Body of pancreas (tissue), 4 donors: ENCODE measurements at regions not wholly inside any gene's neighbourhood (a gene's known extent, or its start where the extent isn't known, plus 50 kb on each side); places are given as distances from the start of the nearest gene placed in this dataset.

Source experiments
- ATAC-seq: fragments of 150-250 bp; one replicate; pipeline ENCODE4 v1.9.1; 2016
- DNase-seq, 4 donors: peaks; one replicate each; pipeline ENCODE4 v3.0.0-alpha.2; 2019
- H3K27ac ChIP-seq, 4 donors: fragments of 200-600 bp; sonication (generic); 1 replicate in 3 of 4; 2 replicates in 1 of 4; pipeline versions ENCODE4 v1.5.1 to v1.6.1; 2016 to 2019; ENCODE audit warnings: mild to moderate bottlenecking in 1 of 4, mixed read lengths in 1 of 4, moderate library complexity in 1 of 4
- H3K27me3 ChIP-seq, 2 donors: fragments of 200-600 bp; sonication (generic); one replicate each; pipeline ENCODE4 v1.6.0; 2016; ENCODE audit warnings: mild to moderate bottlenecking in 1 of 2
- H3K36me3 ChIP-seq, 2 donors: fragments of 200-600 bp; sonication (generic); replicated peaks in 1 of 2; 2 replicates each; pipeline ENCODE4 v1.5.1; 2016; ENCODE audit warnings: low read depth in 2 of 2; ENCODE audit not compliant: insufficient read depth in 1 of 2
- H3K4me1 ChIP-seq: fragments of 200-600 bp; sonication (generic); one replicate; pipeline ENCODE4 v1.6.0; 2016
- H3K4me3 ChIP-seq, 2 donors: fragments of 200-600 bp; sonication (generic); 1 replicate in 1 of 2; 2 replicates in 1 of 2; pipeline ENCODE4 v1.5.1; 2016 to 2019
- H3K9me3 ChIP-seq, 3 donors: fragments of 200-600 bp; sonication (generic); 1 replicate in 2 of 3; 2 replicates in 1 of 3; pipeline ENCODE4 v1.5.1; 2016
- CTCF ChIP-seq, 7 experiments: fragments of 450-650 bp in 4 of 7; fragments of 200-600 bp in 3 of 7; sonication (generic) in 3 of 7; IDR thresholded peaks; one replicate each; pipeline ENCODE4 v1.5.1; 2016 to 2019; ENCODE audit warnings: antibody characterized with exemption in 7 of 7
- POLR2A ChIP-seq, 3 donors: fragments of 450-650 bp; IDR thresholded peaks; one replicate each; pipeline ENCODE4 v1.6.1; 2016; ENCODE audit warnings: antibody characterized with exemption in 3 of 3, mild to moderate bottlenecking in 2 of 3
- WGBS, 2 donors: methylation state at CpG; one replicate each; pipeline ENCODE4 v1.1.5; 2017; 5-methylcytosine and 5-hydroxymethylcytosine counted together
- intact Hi-C: fragments of 100-400 bp; cut with DNase I; formaldehyde crosslinking; loops from one replicate; pipeline ENCODE4 v1.15.1; 2023

GRCh38 chr7:112897839-112898431 lies 107.7 kb upstream of the TMEM168 start:
- no peak overlapping the region for H3K4me3 ChIP-seq
- intact Hi-C loops, result no loop called here
- H3K4me1 ChIP-seq, result peaks cover 10% of the 10 kb centered on the region
- peaks cover 0 to 8% of the 10 kb centered on the region in 2 donors for H3K36me3 ChIP-seq
- H3K27me3 ChIP-seq, result no peaks in the 10 kb centered on the region
- DNase-seq (no peak), ATAC-seq (no peak)
- no peak for TF ChIP-seq CTCF (IDR thresholded peaks at IDR 0.05)
- TF ChIP-seq POLR2A (IDR thresholded peaks at IDR 0.05), result no peak
- WGBS, 2 donors, result 88 to 93% methylated on average over 2 of the region's 2 CpGs
- H3K9me3 ChIP-seq, result no peaks in the 10 kb centered on the region
- H3K27ac ChIP-seq, result no peak overlapping the region

GRCh38 chr7:112896026-112896601 lies 105.9 kb upstream of the TMEM168 start:
- peaks cover 10% of the 10 kb centered on the region for H3K4me1 ChIP-seq
- ATAC-seq (no peak), DNase-seq (no peak)
- no peak for TF ChIP-seq POLR2A (IDR thresholded peaks at IDR 0.05)
- no peak for TF ChIP-seq CTCF (IDR thresholded peaks at IDR 0.05)
- H3K36me3 ChIP-seq, result peaks cover 0 to 8% of the 10 kb centered on the region in 2 donors
- H3K9me3 ChIP-seq, result no peaks in the 10 kb centered on the region
- no peaks in the 10 kb centered on the region for H3K27me3 ChIP-seq
- intact Hi-C loops, result no loop called here
- H3K27ac ChIP-seq, result no peak overlapping the region
- 96% methylated on average over 10 of the region's 10 CpGs for WGBS, 2 donors
- no peak overlapping the region for H3K4me3 ChIP-seq

GRCh38 chr7:112892263-112892662 lies 102.1 kb upstream of the TMEM168 start:
- ATAC-seq (peak; percentile 60), DNase-seq (peak in 2 of 4 donors; percentile 16 to 29)
- no peaks in the 10 kb centered on the region for H3K9me3 ChIP-seq
- no peaks in the 10 kb centered on the region for H3K27me3 ChIP-seq
- 68 to 75% methylated on average over 2 of the region's 2 CpGs for WGBS, 2 donors
- no peak overlapping the region for H3K4me3 ChIP-seq
- H3K4me1 ChIP-seq, result no peaks in the 10 kb centered on the region
- peaks cover 0 to 8% of the 10 kb centered on the region in 2 donors for H3K36me3 ChIP-seq
- TF ChIP-seq POLR2A (IDR thresholded peaks at IDR 0.05) (no peak), CTCF (IDR thresholded peaks at IDR 0.05) (no peak)
- intact Hi-C loops, result no loop called here
- no peak overlapping the region for H3K27ac ChIP-seq

GRCh38 chr7:112891698-112892097 lies 101.5 kb upstream of the TMEM168 start:
- ATAC-seq (no peak), DNase-seq (no peak)
- no peak for TF ChIP-seq CTCF (IDR thresholded peaks at IDR 0.05)
- Histone ChIP-seq H3K27ac (no peak overlapping the region), H3K36me3 (peaks cover 0 to 8% of the 10 kb centered on the region in 2 donors), H3K9me3 (no peaks in the 10 kb centered on the region), H3K4me1 (no peaks in the 10 kb centered on the region), H3K27me3 (no peaks in the 10 kb centered on the region), H3K4me3 (no peak overlapping the region)
- intact Hi-C loops, result no loop called here

GRCh38 chr7:112889834-112890438 lies 99.7 kb upstream of the TMEM168 start:
- intact Hi-C loops, result no loop called here
- Histone ChIP-seq H3K36me3 (peaks cover 0 to 8% of the 10 kb centered on the region in 2 donors), H3K27ac (no peak overlapping the region), H3K27me3 (no peaks in the 10 kb centered on the region), H3K9me3 (no peaks in the 10 kb centered on the region), H3K4me1 (no peaks in the 10 kb centered on the region), H3K4me3 (no peak overlapping the region)
- 85 to 91% methylated on average over 6 of the region's 6 CpGs for WGBS, 2 donors
- DNase-seq, result no peak
- no peak for ATAC-seq
- TF ChIP-seq CTCF (IDR thresholded peaks at IDR 0.05) (no peak), POLR2A (IDR thresholded peaks at IDR 0.05) (no peak)
